OCI-LY7 (cell line): ENCODE measurements at regions not wholly inside any gene's neighbourhood (a gene's known extent, or its start where the extent isn't known, plus 50 kb on each side); places are given as distances from the start of the nearest gene placed in this dataset.

Source experiments
- BruUV-seq: library from RNA; stranded (reverse); fragments of 400-500 nt; replicated peaks from 2 replicates; lab custom pipeline; 2021; lab: Mats Ljungman, UMichigan
- CTCF ChIA-PET: fragments of 300-600 bp; sonication (Branson Sonifier 250); formaldehyde crosslinking; loops from one replicate; lab custom pipeline; 2022; ENCODE audit warnings: antibody characterized with exemption; ENCODE audit not compliant: unreplicated experiment; lab: Charles Lee
- POLR2A ChIA-PET: fragments of 300-600 bp; sonication (Branson Sonifier 250); formaldehyde crosslinking; loops from one replicate; lab custom pipeline; 2022; ENCODE audit warnings: antibody characterized with exemption; lab: Charles Lee
- DNase-seq: peaks from one replicate; pipeline ENCODE4 v3.0.0-alpha.2; 2015; ENCODE audit warnings: low spot score
- H2AFZ ChIP-seq: fragments of 200-600 bp; sonication (generic), shearing (Covaris generic); 2 replicates; pipeline ENCODE4 v1.6.1; 2014; ENCODE audit warnings: mild to moderate bottlenecking, antibody characterized with exemption, low read length, moderate library complexity
- H3K27ac ChIP-seq: fragments of 200-600 bp; sonication (generic); 2 replicates; pipeline ENCODE4 v1.5.1; 2014; ENCODE audit warnings: mixed run types, low read depth, mild to moderate bottlenecking, moderate library complexity, low read length, inconsistent platforms; ENCODE audit not compliant: poor library complexity, severe bottlenecking
- H3K36me3 ChIP-seq: fragments of 200-600 bp; sonication (generic); 2 replicates; pipeline ENCODE4 v1.6.1; 2014; ENCODE audit warnings: mild to moderate bottlenecking, antibody characterized with exemption, low read length, moderate library complexity, mixed read lengths; ENCODE audit not compliant: insufficient read depth
- H3K4me1 ChIP-seq: fragments of 200-600 bp; sonication (generic); 2 replicates; pipeline ENCODE4 v1.5.1; 2014; ENCODE audit warnings: mild to moderate bottlenecking, low read length; ENCODE audit not compliant: insufficient read depth, poor library complexity, severe bottlenecking
- H3K4me2 ChIP-seq: fragments of 200-600 bp; sonication (generic); 2 replicates; pipeline ENCODE4 v1.6.1; 2014; ENCODE audit warnings: mild to moderate bottlenecking, low read length
- H3K4me3 ChIP-seq: fragments of 200-600 bp; sonication (generic); 2 replicates; pipeline ENCODE4 v1.5.1; 2014; ENCODE audit warnings: mild to moderate bottlenecking, low read depth, low read length; ENCODE audit not compliant: poor library complexity, severe bottlenecking
- H3K79me2 ChIP-seq: fragments of 200-600 bp; sonication (generic); 2 replicates; pipeline ENCODE4 v1.6.1; 2016; ENCODE audit warnings: low read depth, mild to moderate bottlenecking, low read length, moderate library complexity, mixed read lengths; ENCODE audit not compliant: insufficient read depth
- H3K9me2 ChIP-seq: fragments of 200-600 bp; sonication (generic); 2 replicates; pipeline ENCODE4 v1.6.1; 2016; ENCODE audit warnings: mild to moderate bottlenecking, low read length, mixed read lengths; ENCODE audit not compliant: insufficient read depth
- H3K9me3 ChIP-seq: fragments of 200-600 bp; sonication (generic); 2 replicates; pipeline ENCODE4 v1.6.1; 2014; ENCODE audit warnings: mild to moderate bottlenecking, mixed run types, low read length, mixed read lengths
- H4K20me1 ChIP-seq: fragments of 200-600 bp; sonication (generic); 2 replicates; pipeline ENCODE4 v1.6.1; 2014; ENCODE audit warnings: mild to moderate bottlenecking, antibody characterized with exemption, low read length, moderate library complexity, mixed read lengths; ENCODE audit not compliant: insufficient read depth
- EZH2phosphoT487 ChIP-seq: fragments of 200-600 bp; sonication (generic); IDR thresholded peaks from 2 replicates; pipeline ENCODE4 v1.6.1; 2018; ENCODE audit warnings: low read depth, borderline replicate concordance, mild to moderate bottlenecking, mixed run types, antibody characterized with exemption, low read length, moderate library complexity, mixed read lengths
- intact Hi-C: fragments of 100-400 bp; cut with micrococcal nuclease; formaldehyde crosslinking; loops from one replicate; pipeline ENCODE4 v1.10.0; 2022; ENCODE audit not compliant: unreplicated experiment
- TF ChIP-seq, protein P1 (sequence below): fragments of 200-600 bp; sonication (generic); conservative IDR thresholded peaks from 2 replicates; pipeline ENCODE4 v1.5.1; 2014; ENCODE audit warnings: mild to moderate bottlenecking, antibody characterized with exemption, low read length, moderate library complexity, mixed read lengths

DNA sequence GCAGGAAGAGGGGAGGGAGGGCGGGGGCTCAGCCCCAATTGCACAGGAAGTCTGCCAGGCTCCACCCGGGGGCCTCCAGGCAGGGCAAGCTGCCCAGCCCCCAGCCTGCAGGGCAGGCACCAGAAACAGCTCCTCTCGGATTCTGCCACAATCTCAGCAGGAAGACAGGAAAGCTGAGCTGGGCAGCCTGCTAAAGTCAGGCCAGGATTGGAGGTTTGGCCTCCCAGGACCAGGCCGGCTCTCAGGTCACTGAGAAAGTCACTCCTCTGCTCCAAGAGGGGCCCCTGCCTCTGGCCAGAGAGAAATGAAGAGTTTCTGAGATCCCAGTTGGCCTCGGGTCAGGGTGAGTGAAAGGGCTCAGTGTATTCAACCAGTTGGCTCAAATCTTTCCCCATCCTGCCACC, 54.6 kb upstream of the STXBP1 start:
- Histone ChIP-seq H4K20me1 (no peaks in the 10 kb centered on the region), H3K79me2 (no peaks in the 10 kb centered on the region), H3K4me1 (peaks cover 20% of the 10 kb centered on the region), H3K36me3 (no peaks in the 10 kb centered on the region), H3K9me3 (no peaks in the 10 kb centered on the region), H3K9me2 (no peaks in the 10 kb centered on the region), H3K27ac (no peak overlapping the region), H3K4me3 (no peak overlapping the region), H2AFZ (peak overlapping the region; percentile 20), H3K4me2 (0 out of 2 replicates have a peak overlapping the region, but pooled peaks have one; percentile 5)
- ChIA-PET CTCF (no interaction called here), POLR2A (no interaction called here)
- DNase-seq, result peak; percentile 20
- intact Hi-C loops, result no loop called here
- no TSS peak for BruUV-seq
- TF ChIP-seq, protein P1, sequence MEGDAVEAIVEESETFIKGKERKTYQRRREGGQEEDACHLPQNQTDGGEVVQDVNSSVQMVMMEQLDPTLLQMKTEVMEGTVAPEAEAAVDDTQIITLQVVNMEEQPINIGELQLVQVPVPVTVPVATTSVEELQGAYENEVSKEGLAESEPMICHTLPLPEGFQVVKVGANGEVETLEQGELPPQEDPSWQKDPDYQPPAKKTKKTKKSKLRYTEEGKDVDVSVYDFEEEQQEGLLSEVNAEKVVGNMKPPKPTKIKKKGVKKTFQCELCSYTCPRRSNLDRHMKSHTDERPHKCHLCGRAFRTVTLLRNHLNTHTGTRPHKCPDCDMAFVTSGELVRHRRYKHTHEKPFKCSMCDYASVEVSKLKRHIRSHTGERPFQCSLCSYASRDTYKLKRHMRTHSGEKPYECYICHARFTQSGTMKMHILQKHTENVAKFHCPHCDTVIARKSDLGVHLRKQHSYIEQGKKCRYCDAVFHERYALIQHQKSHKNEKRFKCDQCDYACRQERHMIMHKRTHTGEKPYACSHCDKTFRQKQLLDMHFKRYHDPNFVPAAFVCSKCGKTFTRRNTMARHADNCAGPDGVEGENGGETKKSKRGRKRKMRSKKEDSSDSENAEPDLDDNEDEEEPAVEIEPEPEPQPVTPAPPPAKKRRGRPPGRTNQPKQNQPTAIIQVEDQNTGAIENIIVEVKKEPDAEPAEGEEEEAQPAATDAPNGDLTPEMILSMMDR, result no peak
- no peak for TF ChIP-seq EZH2phosphoT487

DNA sequence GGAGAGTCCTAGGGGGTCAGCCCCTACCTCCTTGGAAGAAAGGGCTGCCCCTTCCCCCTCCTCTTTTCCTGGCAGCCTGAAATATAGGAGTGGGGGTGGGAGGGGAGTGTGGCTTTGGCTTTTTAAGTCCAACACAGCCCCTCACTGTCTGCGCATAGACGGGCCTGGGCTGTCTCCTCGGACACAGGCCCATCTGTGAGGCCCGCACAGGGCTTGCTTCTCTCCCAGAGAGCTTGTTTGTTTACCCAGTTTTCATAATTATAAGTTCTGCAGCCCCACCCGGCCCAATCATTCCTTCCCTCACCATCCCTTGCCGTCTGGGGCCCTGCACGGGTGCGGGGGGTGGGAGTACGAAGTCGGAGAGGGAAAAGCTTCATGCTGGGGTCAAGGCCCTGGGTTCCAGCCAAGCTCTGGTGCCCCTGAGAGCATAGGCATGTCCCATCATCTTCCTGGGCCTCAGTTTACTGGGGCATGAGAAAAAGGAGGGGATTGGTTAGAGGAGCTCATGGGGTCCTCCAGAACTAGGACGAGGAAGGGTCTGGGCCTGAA, 54.0 kb upstream of the STXBP1 start:
- Histone ChIP-seq H3K36me3 (no peaks in the 10 kb centered on the region), H3K79me2 (no peaks in the 10 kb centered on the region), H3K4me2 (no peak overlapping the region), H3K27ac (no peak overlapping the region), H2AFZ (peak overlapping the region; percentile 20; the same call in 1 of the 2 replicates), H4K20me1 (no peaks in the 10 kb centered on the region), H3K4me1 (peaks cover 20% of the 10 kb centered on the region), H3K9me2 (no peaks in the 10 kb centered on the region), H3K9me3 (no peaks in the 10 kb centered on the region), H3K4me3 (no peak overlapping the region)
- ChIA-PET POLR2A (interaction anchor here (0.7 to 1.2 kb wide), 3 partner anchors 12 to 647 kb away, joined by 3 to 4 read pairs (median 4); no protein-coding TSS in a partner anchor), CTCF (no interaction called here)
- no TSS peak for BruUV-seq
- TF ChIP-seq, protein P1, result no peak
- no peak for TF ChIP-seq EZH2phosphoT487
- DNase-seq, result no peak
- intact Hi-C loops, result no loop called here

DNA sequence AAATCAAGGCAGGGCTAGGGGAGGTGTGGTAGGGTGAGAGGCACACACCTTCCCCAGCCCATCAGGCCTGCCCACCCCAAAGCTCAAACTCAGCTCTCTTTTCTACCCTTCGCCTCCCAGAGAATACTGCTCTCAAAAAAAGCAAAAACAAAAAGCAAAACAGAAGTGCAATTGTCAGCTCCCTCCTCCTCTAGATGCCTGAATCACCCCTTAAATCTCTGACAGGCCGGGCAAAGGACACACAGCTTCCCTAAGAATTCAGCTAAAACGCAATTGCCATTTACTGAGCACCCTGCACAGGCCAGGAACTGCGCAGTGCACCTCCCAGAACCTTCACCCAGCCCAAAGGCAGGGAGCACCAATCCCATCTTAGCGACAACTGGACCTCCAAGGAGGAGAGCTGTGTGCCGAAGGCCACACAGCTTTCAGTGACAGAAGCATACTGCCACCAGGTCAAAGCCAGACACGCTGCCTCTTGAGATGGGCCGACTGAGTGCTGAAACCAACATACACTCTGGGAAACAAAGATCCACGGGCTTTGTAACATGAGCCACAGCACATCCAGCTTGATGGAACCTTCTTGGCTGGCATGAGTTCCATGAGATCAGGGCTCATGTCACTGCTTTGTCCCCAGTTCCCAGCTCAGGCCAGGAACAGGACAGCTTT, 53.4 kb upstream of the STXBP1 start:
- no peak overlapping the region for H3K4me2 ChIP-seq
- H3K9me3 ChIP-seq, result no peaks in the 10 kb centered on the region
- POLR2A ChIA-PET, result interaction anchor here (0.5 to 1.2 kb wide), 6 partner anchors 11 to 648 kb away, joined by 3 to 4 read pairs (median 3); no protein-coding TSS in a partner anchor
- H3K79me2 ChIP-seq, result no peaks in the 10 kb centered on the region
- CTCF ChIA-PET, result no interaction called here
- DNase-seq, result no peak
- TF ChIP-seq EZH2phosphoT487, result no peak
- TF ChIP-seq, protein P1, result no peak
- no peak overlapping the region for H3K27ac ChIP-seq
- peaks cover 20% of the 10 kb centered on the region for H3K4me1 ChIP-seq
- no peak overlapping the region for H2AFZ ChIP-seq
- no TSS peak for BruUV-seq
- intact Hi-C loops, result no loop called here
- H3K4me3 ChIP-seq, result no peak overlapping the region
- no peaks in the 10 kb centered on the region for H3K36me3 ChIP-seq
- no peaks in the 10 kb centered on the region for H4K20me1 ChIP-seq
- no peaks in the 10 kb centered on the region for H3K9me2 ChIP-seq
